HG02970 (cell line): ENCODE measurements at regions not wholly inside any gene's neighbourhood (a gene's known extent, or its start where the extent isn't known, plus 50 kb on each side); places are given as distances from the start of the nearest gene placed in this dataset.
"Not testable (repeated sequence)": the region's sequence is repeated elsewhere in the genome, so short reads cannot be mapped to it uniquely, and the experiment has no call there.

Experiments used
- ATAC-seq: cut with Tn5 transposase; IDR thresholded peaks from one replicate; pipeline ENCODE4 v1.9.1; 2021; ENCODE audit warnings: mild to moderate bottlenecking, moderate library complexity, moderate number of reproducible peaks; ENCODE audit not compliant: unreplicated experiment, low FRiP score

DNA sequence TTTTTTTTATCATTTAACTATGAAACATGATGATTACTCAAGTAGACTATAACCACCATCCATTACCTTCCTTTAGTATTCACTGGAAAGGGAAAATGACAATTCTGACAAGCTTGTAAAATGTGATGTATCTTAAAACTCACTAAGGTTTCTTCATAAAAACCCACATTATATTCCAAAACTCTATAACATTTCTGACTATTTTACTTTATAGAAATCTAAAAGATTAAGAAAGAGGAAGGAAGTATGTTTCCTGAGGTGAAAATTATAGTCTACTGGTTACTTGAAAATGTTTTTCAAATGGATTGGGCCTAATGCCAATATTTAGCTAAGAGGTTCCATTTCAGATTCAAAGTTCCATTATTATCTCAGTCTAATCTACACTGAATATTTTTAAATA lies 1982.2 kb upstream of the C9orf72 start:
- no peak for ATAC-seq

DNA sequence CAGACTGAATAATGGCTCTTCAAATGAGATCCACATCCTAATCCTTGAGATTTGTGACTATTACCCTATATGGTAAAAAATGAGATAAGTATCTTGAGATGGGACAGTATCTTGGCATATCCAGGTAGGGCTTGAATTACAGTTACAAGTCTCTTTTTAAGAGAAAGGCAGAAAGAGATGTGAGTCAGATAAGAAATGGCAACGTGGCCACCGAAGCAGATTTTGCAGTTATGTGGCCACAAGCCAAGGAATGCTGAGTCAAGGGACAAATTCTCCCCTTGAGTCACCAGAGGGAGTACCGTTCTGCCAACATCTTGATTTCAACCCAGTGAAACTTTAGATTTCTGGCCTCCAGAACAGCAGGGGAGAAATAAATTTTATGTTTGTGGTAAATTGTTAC lies 1983.0 kb upstream of the C9orf72 start:
- no peak for ATAC-seq

DNA sequence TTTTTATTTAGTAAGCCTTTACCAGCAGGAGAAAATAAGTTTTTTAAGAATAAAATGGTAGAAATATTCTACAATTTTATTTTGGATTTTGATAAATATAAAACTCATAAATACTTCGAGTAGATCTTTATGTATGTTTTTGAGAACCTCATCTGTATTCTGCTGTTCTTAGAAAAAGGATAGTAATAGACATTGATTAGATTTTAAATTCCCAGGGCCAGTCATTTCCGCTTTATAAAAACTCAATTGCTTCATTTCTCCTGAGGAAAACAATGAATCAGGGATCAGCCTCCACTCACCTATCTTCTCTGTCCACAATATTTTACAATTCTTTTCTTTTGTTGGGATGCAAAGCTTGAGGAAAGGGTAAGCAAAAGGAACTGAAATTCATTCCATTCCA lies 1983.5 kb upstream of the C9orf72 start:
- ATAC-seq: no peak

DNA sequence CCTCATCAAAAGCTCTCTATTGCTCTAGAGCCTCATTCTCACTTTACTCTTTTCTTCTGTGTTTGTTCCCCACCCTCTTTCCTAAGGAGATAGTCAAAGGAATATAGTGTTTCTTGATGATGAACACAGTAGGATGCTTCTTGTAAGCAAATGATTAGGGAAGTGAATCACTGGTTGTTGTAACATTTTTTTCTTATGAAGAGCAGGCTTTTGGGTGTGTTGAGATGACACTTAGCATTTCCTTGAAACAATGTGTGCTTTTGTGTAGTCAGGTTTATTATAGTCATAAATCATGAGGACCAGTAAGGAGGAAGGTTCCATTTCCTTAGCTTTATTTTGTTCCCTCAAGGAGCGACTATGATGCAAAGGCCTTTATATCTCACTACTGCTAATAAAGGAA lies 1991.3 kb upstream of the C9orf72 start:
- no peak for ATAC-seq

DNA sequence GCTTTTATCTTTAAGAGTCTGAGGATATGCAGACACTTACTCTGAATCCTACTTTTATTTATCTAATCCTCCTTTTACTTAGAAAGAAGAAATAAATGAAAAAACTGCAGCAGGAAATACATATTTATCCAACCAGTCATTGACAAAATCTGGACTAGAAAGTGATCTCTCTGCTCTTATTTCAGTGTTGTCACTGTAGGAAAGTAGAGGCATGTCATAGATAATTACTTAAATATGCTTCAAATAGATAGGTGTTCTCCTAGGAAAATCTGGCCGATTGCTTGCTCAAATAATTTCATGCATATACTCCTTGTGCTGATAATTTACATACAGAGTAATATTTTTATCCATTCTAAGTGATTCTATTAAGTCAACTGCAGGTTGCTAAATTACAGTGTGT lies 2001.9 kb upstream of the C9orf72 start:
- no peak for ATAC-seq

DNA sequence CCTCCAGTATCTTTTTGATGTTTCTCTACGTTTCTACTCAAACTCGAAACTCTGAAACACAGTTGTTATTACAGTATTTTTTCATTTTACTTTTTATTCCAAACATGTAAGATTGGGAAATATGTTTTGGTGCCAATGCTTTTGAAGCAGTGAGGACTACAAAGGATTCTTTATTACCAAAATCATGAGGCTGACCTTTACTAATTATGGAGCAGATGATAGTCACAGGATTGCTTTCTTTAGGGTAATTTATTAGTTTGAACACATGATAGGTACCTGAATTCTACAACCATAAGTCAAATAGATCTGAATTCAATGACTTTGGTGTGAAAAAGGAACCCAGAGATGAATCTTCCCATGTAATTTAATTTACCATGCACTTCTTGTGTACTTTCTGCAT lies 2015.1 kb upstream of the C9orf72 start:
- ATAC-seq: no peak

DNA sequence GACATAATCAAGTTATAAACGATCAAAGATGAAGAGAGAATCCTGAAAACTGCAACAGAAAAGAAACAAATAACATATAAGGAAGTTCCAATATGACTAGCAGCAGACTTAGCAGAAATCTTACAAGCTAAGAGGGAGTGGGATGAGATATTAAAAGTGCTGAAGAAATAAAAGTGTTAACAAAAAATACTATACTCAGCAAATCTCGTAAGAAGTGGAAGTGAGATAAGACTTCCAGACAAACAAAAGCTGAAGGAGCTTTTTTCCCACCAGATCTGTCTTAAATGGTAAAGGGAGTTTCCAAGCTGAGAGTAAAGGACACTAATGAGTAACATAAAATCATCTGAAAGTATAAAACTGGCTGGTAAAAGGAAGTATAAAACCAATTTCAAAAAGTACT lies 2036.0 kb upstream of the C9orf72 start:
- no peak for ATAC-seq

DNA sequence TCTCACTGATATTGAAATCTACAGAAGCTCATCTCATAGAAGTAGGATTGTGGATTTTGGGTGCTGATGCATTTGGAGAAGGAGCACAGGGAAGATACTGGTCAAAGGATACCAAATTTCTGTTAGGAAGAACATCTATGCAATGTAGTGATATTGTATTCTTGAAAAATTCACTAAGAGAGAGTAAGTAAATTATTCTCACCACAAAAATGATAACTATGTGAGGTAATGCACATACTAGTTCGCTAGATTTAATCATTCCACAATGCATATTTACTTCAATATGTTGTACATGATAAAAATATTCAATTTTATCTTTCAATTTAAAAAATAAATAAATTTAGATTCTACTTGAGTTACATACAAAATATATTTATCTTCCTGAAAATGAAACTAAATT lies 2040.5 kb upstream of the C9orf72 start:
- no peak for ATAC-seq

DNA sequence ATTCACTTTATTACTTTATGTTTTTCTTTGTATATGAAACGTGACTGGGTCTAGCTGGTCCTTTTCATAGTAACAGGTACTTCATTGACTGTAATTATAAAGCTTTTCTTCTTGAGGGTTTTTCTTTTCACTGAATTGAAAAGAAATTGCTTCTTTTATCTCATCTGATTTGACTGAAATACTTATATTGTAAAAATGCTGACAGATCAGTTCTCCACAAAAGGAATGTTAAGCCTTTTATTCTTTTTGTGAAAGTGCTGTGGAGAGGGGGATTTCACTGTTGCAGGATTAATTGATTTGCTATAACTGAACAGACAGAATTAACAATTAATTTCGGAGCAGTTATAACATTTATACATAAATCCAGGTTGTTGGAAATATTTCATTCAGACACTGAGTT lies 2043.6 kb upstream of the C9orf72 start:
- no peak for ATAC-seq

DNA sequence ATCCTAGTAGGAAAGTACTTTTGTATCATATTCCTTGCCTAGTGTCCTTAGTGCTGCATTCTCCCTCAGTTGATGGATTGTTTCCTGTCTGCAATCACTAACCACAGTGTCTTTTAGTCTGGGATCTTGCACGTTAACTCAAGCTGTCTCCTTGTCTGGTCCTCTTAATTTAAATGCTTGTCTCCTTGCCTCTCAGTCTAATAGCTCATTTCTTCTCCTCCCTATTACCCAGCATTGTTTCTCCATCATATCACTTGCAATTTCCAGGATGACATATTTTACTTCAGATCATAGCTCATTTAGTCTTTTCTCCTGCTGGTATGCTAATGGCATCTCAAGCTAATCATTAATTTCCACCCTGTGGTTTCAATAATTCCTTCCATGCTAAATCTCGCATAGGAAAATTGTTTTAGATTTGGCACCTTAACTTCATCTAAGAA lies 2052.0 kb upstream of the C9orf72 start:
- no peak for ATAC-seq

DNA sequence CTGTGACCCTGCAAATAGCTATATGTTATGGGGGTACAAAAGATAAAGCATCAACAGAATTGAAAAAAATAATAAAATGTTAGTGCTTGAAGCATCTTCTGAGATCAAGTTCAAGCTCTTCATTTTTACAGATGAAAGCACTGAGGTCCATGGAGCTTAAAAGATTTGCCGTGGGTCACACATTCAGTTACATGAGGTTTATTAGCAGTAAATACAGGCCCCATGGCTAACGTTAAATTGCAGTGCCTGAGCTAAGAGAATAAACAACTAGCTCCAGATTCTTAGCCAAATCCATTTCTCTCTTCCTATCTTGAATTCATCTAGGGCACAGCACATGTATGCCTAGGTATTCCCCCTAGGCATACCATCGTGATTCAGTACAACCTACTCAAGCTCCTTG lies 2052.7 kb upstream of the C9orf72 start:
- ATAC-seq: no peak

DNA sequence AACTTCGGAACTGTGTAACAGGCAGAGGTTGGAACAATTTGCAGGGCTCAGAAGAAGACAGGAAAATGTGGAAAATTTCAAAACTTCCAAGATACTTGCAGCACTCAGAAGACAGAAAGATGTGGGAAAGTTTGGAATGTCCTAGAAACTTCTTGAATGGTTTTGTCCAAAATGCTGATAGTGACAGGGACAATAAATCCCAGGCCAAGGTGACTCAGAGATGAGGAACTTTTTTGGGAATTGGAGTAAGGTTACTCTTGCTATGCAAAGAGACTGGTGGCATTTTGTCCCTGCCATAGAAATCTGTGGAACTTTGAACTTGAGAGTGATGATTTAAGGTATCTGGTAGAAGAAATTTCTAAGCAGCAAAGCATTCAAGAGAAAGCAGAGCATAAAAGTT lies 2055.6 kb upstream of the C9orf72 start:
- ATAC-seq: not testable (repeated sequence)

DNA sequence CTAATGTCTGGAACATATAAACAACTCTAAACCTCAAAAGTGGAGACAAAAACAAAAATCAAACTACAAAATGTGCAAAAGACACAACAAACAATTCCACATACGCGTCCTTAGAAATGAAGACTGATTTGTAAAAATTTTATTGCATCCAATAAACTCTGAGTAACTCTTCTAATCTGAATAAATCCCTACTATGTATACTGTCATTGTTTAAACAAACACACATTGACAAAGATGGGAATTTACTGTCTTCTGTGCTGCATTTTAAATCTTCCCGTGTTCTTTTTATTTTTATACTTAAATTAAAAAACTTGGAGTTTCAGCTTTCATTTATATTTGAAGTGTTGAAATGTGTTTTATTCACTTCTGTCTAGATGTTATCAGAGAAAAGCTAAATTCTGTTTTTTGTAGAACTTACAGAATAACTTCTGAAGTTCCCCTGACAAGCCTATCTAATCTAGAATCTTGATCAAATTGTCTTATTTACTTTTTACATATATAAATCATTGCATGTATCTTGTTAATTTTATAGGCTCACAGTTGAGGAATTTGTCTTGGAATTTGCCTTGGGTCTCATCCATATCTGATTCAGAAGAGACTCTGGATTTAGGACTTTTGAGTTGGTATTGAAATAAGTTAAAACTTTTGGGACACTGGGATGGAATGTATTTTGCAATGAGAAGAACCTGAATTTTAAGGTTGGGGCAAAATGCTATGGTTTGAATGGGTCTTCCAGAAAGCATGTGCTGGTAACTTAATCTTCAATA lies 2064.4 kb upstream of the C9orf72 start:
- no peak for ATAC-seq

DNA sequence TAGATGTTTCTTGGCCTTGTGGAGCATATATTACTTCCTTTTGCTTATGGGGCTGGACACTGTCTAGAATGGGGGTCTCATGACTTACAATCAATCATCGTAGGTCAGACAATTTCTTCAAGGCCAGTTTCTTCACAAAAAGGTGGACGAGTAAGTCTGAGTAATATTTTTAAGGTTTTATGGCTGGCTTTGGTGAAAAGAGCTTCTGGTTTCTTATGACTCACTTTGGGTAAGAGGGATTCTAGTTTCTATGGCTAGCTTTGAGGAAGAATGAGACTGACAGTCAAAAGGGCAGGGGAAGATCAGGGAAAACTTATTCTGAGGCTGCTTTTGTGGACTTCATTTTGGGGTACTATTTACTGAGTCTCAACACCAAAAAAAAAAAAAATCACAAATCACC lies 2067.2 kb upstream of the C9orf72 start:
- ATAC-seq: no peak

DNA sequence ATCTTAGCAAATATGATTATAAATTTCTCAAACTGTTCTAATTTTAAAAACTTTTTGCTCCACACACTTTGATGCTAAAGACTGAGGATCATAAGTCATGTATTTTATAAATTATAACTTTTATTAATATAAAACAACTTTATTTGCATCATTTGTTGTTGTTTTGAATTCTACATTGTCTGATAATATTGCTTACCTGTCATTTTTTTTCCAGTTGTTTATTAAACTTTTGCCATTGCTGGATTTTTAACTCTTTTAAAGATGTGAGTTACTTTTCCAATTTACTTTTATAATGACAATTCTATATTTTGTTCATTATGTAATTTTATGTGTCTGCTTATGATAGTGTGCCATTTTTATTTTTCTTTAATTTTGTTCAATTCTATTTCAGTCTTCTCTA lies 2071.2 kb upstream of the C9orf72 start:
- no peak for ATAC-seq

DNA sequence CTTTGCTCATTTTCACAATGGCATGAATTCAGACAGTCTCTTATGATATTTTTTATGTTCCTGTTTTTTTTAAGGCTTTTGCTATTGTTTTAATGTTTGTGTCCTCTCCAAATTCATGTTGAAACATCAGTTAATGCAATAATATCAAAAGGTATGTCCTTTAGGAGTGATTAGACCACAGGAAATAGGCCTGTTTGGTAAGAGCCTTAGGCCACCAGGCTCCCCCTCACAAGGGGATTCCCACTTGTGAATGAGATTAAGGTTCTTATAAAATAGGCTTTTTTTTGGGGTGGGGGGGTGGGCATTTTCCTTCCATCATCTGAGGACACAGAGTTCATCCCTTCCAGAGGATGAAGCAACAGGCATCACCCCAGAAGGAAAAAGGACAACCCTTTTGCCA lies 2074.2 kb upstream of the C9orf72 start:
- no peak for ATAC-seq

DNA sequence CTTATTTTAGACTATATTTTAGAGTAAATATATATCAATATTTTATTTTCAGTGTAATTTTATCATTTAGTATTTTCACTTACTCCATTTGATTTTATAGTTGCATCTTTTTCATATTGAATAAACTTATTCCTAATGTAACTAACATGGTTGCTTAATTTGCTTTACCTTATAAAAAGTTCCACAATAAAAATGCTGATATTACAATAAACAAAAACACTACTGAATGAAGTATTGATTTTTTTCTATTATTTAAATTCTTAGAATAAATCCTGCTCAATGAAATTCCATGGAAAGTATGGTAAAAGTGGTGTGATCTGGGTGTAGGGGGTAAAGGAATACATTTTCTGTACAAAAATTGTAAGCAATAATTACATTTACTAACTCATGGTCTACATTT lies 2074.9 kb upstream of the C9orf72 start:
- no peak for ATAC-seq

DNA sequence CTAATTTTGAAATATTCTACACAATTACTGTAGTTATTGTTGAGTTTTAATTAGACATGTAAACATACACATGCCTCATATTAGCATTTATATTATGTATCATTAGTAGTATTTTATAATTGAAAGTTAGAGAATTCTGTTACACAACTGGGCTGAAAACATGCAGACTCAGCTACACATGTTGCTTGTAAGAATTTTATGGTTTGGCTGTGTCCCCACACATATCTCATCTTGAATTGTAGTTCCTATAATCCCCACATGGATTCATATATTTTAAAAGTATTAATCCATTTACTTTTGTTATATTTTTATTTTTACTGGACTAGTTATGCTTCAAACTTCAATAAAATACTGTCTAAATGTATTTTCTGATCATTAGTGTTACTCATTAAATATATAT lies 2075.3 kb upstream of the C9orf72 start:
- ATAC-seq: no peak

DNA sequence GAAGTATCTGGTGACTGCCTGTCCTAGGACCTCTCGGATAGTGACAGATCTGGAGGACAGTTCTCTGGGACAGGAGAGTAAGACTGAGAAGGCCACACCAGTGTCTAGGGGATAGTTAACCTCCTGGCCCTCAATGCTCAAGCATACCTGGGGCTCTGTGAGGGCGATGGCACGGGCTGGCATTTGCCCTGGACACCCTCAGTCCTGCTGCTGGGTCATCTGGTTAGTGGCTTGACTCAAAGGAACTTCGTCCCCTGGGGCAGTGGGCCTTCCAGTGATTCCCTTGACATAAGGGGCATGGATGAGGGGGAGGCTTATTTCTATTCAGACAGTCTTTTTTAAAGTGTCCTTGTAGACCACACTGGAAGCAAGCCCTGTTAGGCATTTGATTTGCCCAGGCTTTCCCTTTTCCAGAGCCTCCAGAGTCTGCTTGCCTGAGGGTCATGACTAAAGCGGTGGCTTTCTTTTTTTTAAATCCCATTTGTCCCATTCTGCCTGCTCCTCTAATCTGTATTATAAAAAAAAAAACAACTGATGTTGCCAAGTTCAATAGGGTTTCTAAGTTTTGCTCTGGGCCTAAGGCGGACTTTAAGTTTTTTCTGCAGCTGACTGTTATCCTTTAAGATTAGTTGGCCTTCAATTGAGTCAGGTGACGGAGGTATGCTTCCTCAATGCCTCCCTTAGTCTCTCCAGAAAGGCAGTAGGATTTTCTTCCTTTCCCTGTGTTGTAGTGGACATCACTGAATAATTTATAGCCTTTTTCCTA lies 2083.5 kb upstream of the C9orf72 start:
- ATAC-seq: no peak

DNA sequence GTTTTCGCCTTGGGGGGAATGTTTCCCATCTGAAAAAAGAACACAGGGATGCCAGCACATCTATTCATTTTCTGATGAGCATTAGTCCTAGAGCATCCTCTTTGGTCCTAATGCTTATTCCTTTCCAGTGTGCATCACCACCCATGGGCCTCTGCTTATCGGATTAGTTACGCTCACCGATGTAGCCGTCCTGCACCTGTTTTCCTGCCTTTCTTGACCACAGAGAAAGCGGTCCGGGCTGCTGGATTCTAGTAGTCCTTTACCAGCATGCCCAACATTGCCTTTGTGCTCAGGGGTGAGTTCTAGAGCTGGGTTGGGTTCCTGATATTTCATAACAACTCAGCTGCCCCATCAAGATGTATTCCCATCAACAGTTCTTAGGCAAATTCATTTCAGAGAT lies 2084.5 kb upstream of the C9orf72 start:
- ATAC-seq: no peak

DNA sequence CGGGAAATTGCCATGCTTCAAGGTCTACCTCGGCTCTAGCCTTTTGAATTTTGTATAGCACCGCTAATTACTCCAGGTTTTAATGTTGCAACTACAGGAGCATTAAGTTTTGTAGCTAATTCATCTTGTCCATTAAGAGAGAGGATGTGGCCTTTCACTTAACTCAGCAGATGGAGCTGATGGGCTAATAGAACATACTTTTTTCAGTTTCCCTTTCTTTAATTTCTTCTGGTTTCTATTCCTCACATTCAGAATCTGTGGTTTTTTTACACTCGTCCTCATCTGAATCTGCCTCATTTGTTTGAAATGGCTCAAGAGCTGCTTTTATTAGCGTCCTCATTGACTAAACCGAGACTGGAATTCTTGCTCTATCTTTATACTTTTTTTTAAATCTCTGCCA lies 2085.7 kb upstream of the C9orf72 start:
- ATAC-seq: no peak

DNA sequence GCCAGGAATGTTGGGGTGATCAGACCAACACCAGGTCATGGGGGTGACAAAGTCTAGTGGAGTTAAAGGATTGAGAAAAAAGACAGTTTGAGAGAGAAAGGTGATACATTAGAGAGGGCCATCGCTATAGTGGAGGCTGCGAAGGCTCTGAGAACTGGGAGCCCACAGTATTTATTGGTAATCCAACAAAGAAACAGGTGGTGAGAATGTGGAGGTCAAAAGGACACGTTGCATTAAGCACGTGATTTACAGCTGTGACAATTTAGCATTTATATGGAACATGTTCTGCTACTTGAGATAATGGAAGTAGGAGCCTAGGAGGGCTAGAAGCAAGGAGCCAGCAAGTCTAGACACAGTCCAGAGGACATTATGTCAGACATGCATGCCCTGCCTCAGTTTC lies 2086.5 kb upstream of the C9orf72 start:
- no peak for ATAC-seq
